Right atrium auricular region (tissue), 2 donors: ENCODE measurements at regions not wholly inside any gene's neighbourhood (a gene's known extent, or its start where the extent isn't known, plus 50 kb on each side); places are given as distances from the start of the nearest gene placed in this dataset.
"Not testable (repeated sequence)": the region's sequence is repeated elsewhere in the genome, so short reads cannot be mapped to it uniquely, and the experiment has no call there.

Source experiments
- DNase-seq: peaks from one replicate; pipeline ENCODE4 v3.0.0-alpha.2; 2019; ENCODE audit warnings: low spot score
- H3K27ac ChIP-seq, 2 donors: fragments of 200-600 bp; sonication (generic); 1 replicate in 1 of 2; 2 replicates in 1 of 2; pipeline ENCODE4 v1.5.1; 2016 to 2019
- H3K27me3 ChIP-seq, 2 donors: fragments of 200-600 bp; sonication (generic); one replicate each; pipeline versions ENCODE4 v1.5.1 to v1.6.0; 2017 to 2019
- H3K36me3 ChIP-seq: fragments of 200-600 bp; sonication (generic); one replicate; pipeline ENCODE4 v1.5.1; 2016
- H3K4me1 ChIP-seq, 2 donors: fragments of 200-600 bp; sonication (generic); one replicate each; pipeline versions ENCODE4 v1.5.1 to v1.6.0; 2017 to 2019
- H3K4me3 ChIP-seq, 2 donors: fragments of 200-600 bp; sonication (generic); 1 replicate in 1 of 2; 2 replicates in 1 of 2; pipeline ENCODE4 v1.5.1; 2017 to 2019; ENCODE audit warnings: mild to moderate bottlenecking in 1 of 2, moderate library complexity in 1 of 2
- H3K9me3 ChIP-seq, 2 donors: fragments of 200-600 bp; sonication (generic); one replicate each; pipeline ENCODE4 v1.5.1; 2019
- CTCF ChIP-seq, 2 donors: fragments of 200-600 bp; sonication (generic); IDR thresholded peaks; one replicate each; pipeline ENCODE4 v1.5.1; 2019; ENCODE audit warnings: antibody characterized with exemption in 2 of 2

- H3K4me3 ChIP-seq, result no peak overlapping the region
- no peak overlapping the region for H3K27ac ChIP-seq
- no peak for TF ChIP-seq CTCF (IDR thresholded peaks at IDR 0.05)
- no peaks in the 10 kb centered on the region for H3K36me3 ChIP-seq
- no peaks in the 10 kb centered on the region for H3K27me3 ChIP-seq
- DNase-seq, result no peak
- no peaks in the 10 kb centered on the region for H3K4me1 ChIP-seq
- H3K9me3 ChIP-seq, result no peaks in the 10 kb centered on the region
Observed at GRCh38 chr11:97902828-97903227, 1117.9 kb upstream of the CNTN5 start.

- no peaks in the 10 kb centered on the region for H3K27me3 ChIP-seq
- no peak overlapping the region for H3K27ac ChIP-seq
- no peaks in the 10 kb centered on the region for H3K9me3 ChIP-seq
- H3K4me1 ChIP-seq, result no peaks in the 10 kb centered on the region
- no peak for TF ChIP-seq CTCF (IDR thresholded peaks at IDR 0.05)
- no peaks in the 10 kb centered on the region for H3K36me3 ChIP-seq
- no peak for DNase-seq
- H3K4me3 ChIP-seq, result no peak overlapping the region
Observed at GRCh38 chr11:97905101-97905500, 1115.6 kb upstream of the CNTN5 start.

- Histone ChIP-seq H3K4me1 (no peaks in the 10 kb centered on the region), H3K27ac (no peak overlapping the region), H3K4me3 (no peak overlapping the region), H3K36me3 (no peaks in the 10 kb centered on the region), H3K27me3 (no peaks in the 10 kb centered on the region), H3K9me3 (no peaks in the 10 kb centered on the region)
- DNase-seq, result no peak
- no peak for TF ChIP-seq CTCF (IDR thresholded peaks at IDR 0.05)
Observed at GRCh38 chr11:97905671-97906070, 1115.1 kb upstream of the CNTN5 start.

GRCh38 chr11:97908354-97908753 is 1112.4 kb upstream of the CNTN5 start:
- no peak for TF ChIP-seq CTCF (IDR thresholded peaks at IDR 0.05)
- no peak overlapping the region for H3K27ac ChIP-seq
- H3K4me3 ChIP-seq, result no peak overlapping the region
- H3K4me1 ChIP-seq, result no peaks in the 10 kb centered on the region
- H3K36me3 ChIP-seq, result no peaks in the 10 kb centered on the region
- H3K9me3 ChIP-seq, result no peaks in the 10 kb centered on the region
- H3K27me3 ChIP-seq, result no peaks in the 10 kb centered on the region
- no peak for DNase-seq

GRCh38 chr11:97909614-97910399 is 1110.9 kb upstream of the CNTN5 start:
- Histone ChIP-seq H3K9me3 (no peaks in the 10 kb centered on the region), H3K27me3 (no peaks in the 10 kb centered on the region), H3K4me1 (no peaks in the 10 kb centered on the region), H3K27ac (no peak overlapping the region), H3K4me3 (no peak overlapping the region), H3K36me3 (no peaks in the 10 kb centered on the region)
- TF ChIP-seq CTCF (IDR thresholded peaks at IDR 0.05), result no peak
- DNase-seq, result no peak

- no peak overlapping the region for H3K27ac ChIP-seq
- no peaks in the 10 kb centered on the region for H3K9me3 ChIP-seq
- no peaks in the 10 kb centered on the region for H3K36me3 ChIP-seq
- no peaks in the 10 kb centered on the region for H3K27me3 ChIP-seq
- no peaks in the 10 kb centered on the region for H3K4me1 ChIP-seq
- no peak for TF ChIP-seq CTCF (IDR thresholded peaks at IDR 0.05)
- no peak for DNase-seq
- no peak overlapping the region for H3K4me3 ChIP-seq
Observed at GRCh38 chr11:97912629-97913028, 1108.1 kb upstream of the CNTN5 start.

GRCh38 chr11:97922933-97923332 is 1097.8 kb upstream of the CNTN5 start:
- not testable (repeated sequence) for H3K36me3 ChIP-seq, H3K4me1 ChIP-seq, H3K27ac ChIP-seq, H3K9me3 ChIP-seq, H3K27me3 ChIP-seq, H3K4me3 ChIP-seq, DNase-seq
